HUES64 (cell line): ENCODE measurements at regions not wholly inside any gene's neighbourhood (a gene's known extent, or its start where the extent isn't known, plus 50 kb on each side); places are given as distances from the start of the nearest gene placed in this dataset.

ENCODE experiments used
- H3K27ac ChIP-seq: 2 replicates; pipeline ENCODE4 v1.7.0; 2013; ENCODE audit warnings: low read depth, low read length, inconsistent platforms
- H3K27me3 ChIP-seq: 2 replicates; pipeline ENCODE4 v1.6.1; 2013; ENCODE audit warnings: mild to moderate bottlenecking, low read length; ENCODE audit not compliant: insufficient read depth
- H3K36me3 ChIP-seq: 2 replicates; pipeline ENCODE4 v1.6.1; 2013; ENCODE audit warnings: mild to moderate bottlenecking, low read length; ENCODE audit not compliant: insufficient read depth
- H3K4me1 ChIP-seq: 2 replicates; pipeline ENCODE4 v1.6.1; 2013; ENCODE audit warnings: mild to moderate bottlenecking, low read length, moderate library complexity; ENCODE audit not compliant: insufficient read depth
- H3K4me3 ChIP-seq: 2 replicates; pipeline ENCODE4 v1.5.1; 2013; ENCODE audit warnings: mild to moderate bottlenecking, low read length, moderate library complexity
- H3K9ac ChIP-seq: 2 replicates; pipeline ENCODE4 v1.6.1; 2013; ENCODE audit warnings: mild to moderate bottlenecking, low read depth, low read length
- H3K9me3 ChIP-seq: 2 replicates; pipeline ENCODE4 v1.6.1; 2013; ENCODE audit warnings: low read depth, low read length; ENCODE audit not compliant: insufficient read depth
- WGBS: fragments of 150-250, 120-280 bp; methylation state at CpG from one replicate; pipeline ENCODE4 v1.1.7; 2013; ENCODE audit warnings: missing lambda C conversion rate; 5-methylcytosine and 5-hydroxymethylcytosine counted together

GRCh38 chr18:10068766-10069567 is 155.2 kb downstream of the VAPA start:
- Histone ChIP-seq H3K9me3 (peaks cover 3% of the 10 kb centered on the region; the same call in 1 of the 2 replicates), H3K36me3 (no peaks in the 10 kb centered on the region), H3K4me1 (no peaks in the 10 kb centered on the region), H3K27ac (no peak overlapping the region), H3K9ac (no peak overlapping the region), H3K27me3 (no peaks in the 10 kb centered on the region), H3K4me3 (no peak overlapping the region)
- whole genome bisulfite sequencing = 92% methylated on average over 22 of the region's 22 CpGs

- Histone ChIP-seq H3K36me3 (no peaks in the 10 kb centered on the region), H3K9me3 (no peaks in the 10 kb centered on the region), H3K27me3 (no peaks in the 10 kb centered on the region), H3K27ac (no peak overlapping the region), H3K4me1 (no peaks in the 10 kb centered on the region), H3K4me3 (no peak overlapping the region), H3K9ac (no peak overlapping the region)
- 73% methylated on average over 2 of the region's 2 CpGs for WGBS
Measured at GRCh38 chr18:10070561-10071000, 156.8 kb downstream of the VAPA start.

GRCh38 chr18:10072671-10073175 is 158.9 kb downstream of the VAPA start:
- no peak overlapping the region for H3K27ac ChIP-seq
- no peaks in the 10 kb centered on the region for H3K9me3 ChIP-seq
- 94% methylated on average over 5 of the region's 5 CpGs for WGBS
- no peaks in the 10 kb centered on the region for H3K4me1 ChIP-seq
- no peak overlapping the region for H3K4me3 ChIP-seq
- no peaks in the 10 kb centered on the region for H3K27me3 ChIP-seq
- H3K9ac ChIP-seq = no peak overlapping the region
- no peaks in the 10 kb centered on the region for H3K36me3 ChIP-seq

GRCh38 chr18:10074110-10074509 is 160.3 kb downstream of the VAPA start:
- Histone ChIP-seq H3K4me3 (no peak overlapping the region), H3K9me3 (no peaks in the 10 kb centered on the region), H3K27ac (no peak overlapping the region), H3K27me3 (no peaks in the 10 kb centered on the region), H3K4me1 (no peaks in the 10 kb centered on the region), H3K36me3 (no peaks in the 10 kb centered on the region), H3K9ac (no peak overlapping the region)
- WGBS = 87% methylated on average over 3 of the region's 3 CpGs

GRCh38 chr18:10074728-10075127 is 160.9 kb downstream of the VAPA start:
- 90% methylated on average over 9 of the region's 9 CpGs for whole genome bisulfite sequencing
- no peaks in the 10 kb centered on the region for H3K36me3 ChIP-seq
- H3K4me1 ChIP-seq = no peaks in the 10 kb centered on the region
- no peaks in the 10 kb centered on the region for H3K9me3 ChIP-seq
- H3K27ac ChIP-seq = no peak overlapping the region
- H3K27me3 ChIP-seq = no peaks in the 10 kb centered on the region
- no peak overlapping the region for H3K9ac ChIP-seq
- no peak overlapping the region for H3K4me3 ChIP-seq

- 92% methylated on average over 5 of the region's 5 CpGs for WGBS
- Histone ChIP-seq H3K27ac (no peak overlapping the region), H3K9ac (no peak overlapping the region), H3K27me3 (no peaks in the 10 kb centered on the region), H3K4me3 (no peak overlapping the region), H3K9me3 (no peaks in the 10 kb centered on the region), H3K36me3 (no peaks in the 10 kb centered on the region), H3K4me1 (no peaks in the 10 kb centered on the region)
Measured at GRCh38 chr18:10076502-10077030, 162.8 kb downstream of the VAPA start.

GRCh38 chr18:10077986-10078385 is 164.2 kb downstream of the VAPA start:
- no peaks in the 10 kb centered on the region for H3K4me1 ChIP-seq
- H3K9me3 ChIP-seq = peaks cover 8% of the 10 kb centered on the region
- no peaks in the 10 kb centered on the region for H3K27me3 ChIP-seq
- 93% methylated on average over 4 of the region's 4 CpGs for WGBS
- no peak overlapping the region for H3K4me3 ChIP-seq
- no peak overlapping the region for H3K9ac ChIP-seq
- H3K27ac ChIP-seq = no peak overlapping the region
- H3K36me3 ChIP-seq = no peaks in the 10 kb centered on the region

GRCh38 chr18:10080372-10080771 is 166.6 kb downstream of the VAPA start:
- peaks cover 21% of the 10 kb centered on the region for H3K9me3 ChIP-seq
- no peak overlapping the region for H3K4me3 ChIP-seq
- 93% methylated on average over 11 of the region's 11 CpGs for WGBS

GRCh38 chr18:10081492-10081891 is 167.7 kb downstream of the VAPA start:
- Histone ChIP-seq H3K4me1 (no peaks in the 10 kb centered on the region), H3K9ac (no peak overlapping the region), H3K36me3 (no peaks in the 10 kb centered on the region), H3K4me3 (no peak overlapping the region), H3K27ac (no peak overlapping the region), H3K9me3 (peaks cover 21% of the 10 kb centered on the region), H3K27me3 (no peaks in the 10 kb centered on the region)
- 94% methylated on average over 4 of the region's 4 CpGs for WGBS

More at GRCh38 chr18:10080372-10080771, 166.6 kb downstream of the VAPA start:
- Histone ChIP-seq H3K4me1 (no peaks in the 10 kb centered on the region), H3K27ac (no peak overlapping the region), H3K27me3 (no peaks in the 10 kb centered on the region), H3K36me3 (no peaks in the 10 kb centered on the region), H3K9ac (no peak overlapping the region)

GRCh38 chr18:10085416-10085815 is 171.6 kb downstream of the VAPA start:
- Histone ChIP-seq H3K9ac (no peak overlapping the region), H3K4me1 (no peaks in the 10 kb centered on the region; the same call in 1 of the 2 replicates), H3K36me3 (no peaks in the 10 kb centered on the region), H3K9me3 (peaks cover 21% of the 10 kb centered on the region), H3K27me3 (no peaks in the 10 kb centered on the region), H3K4me3 (no peak overlapping the region), H3K27ac (no peak overlapping the region)
- WGBS = 80% methylated on average over 3 of the region's 4 CpGs

- Histone ChIP-seq H3K27ac (no peak overlapping the region), H3K9me3 (peaks cover 21% of the 10 kb centered on the region), H3K4me3 (no peak overlapping the region), H3K36me3 (no peaks in the 10 kb centered on the region), H3K4me1 (no peaks in the 10 kb centered on the region; the same call in 1 of the 2 replicates), H3K9ac (no peak overlapping the region), H3K27me3 (no peaks in the 10 kb centered on the region)
- WGBS = 87% methylated on average over 3 of the region's 3 CpGs
Measured at GRCh38 chr18:10085876-10086275, 172.1 kb downstream of the VAPA start.
